Breast epithelium (tissue), 4 donors: ENCODE measurements at regions not wholly inside any gene's neighbourhood (a gene's known extent, or its start where the extent isn't known, plus 50 kb on each side); places are given as distances from the start of the nearest gene placed in this dataset.

Experiments
- DNase-seq, 2 donors: peaks; one replicate each; pipeline ENCODE4 v3.0.0-alpha.2; 2019; ENCODE audit warnings: low spot score in 2 of 2
- H3K27ac ChIP-seq, 2 donors: fragments of 200-600 bp; sonication (generic) in 1 of 2; one replicate each; pipeline ENCODE4 v1.5.1; 2016 to 2019; ENCODE audit warnings: mild to moderate bottlenecking in 1 of 2
- H3K27me3 ChIP-seq, 2 donors: fragments of 200-600 bp; sonication (generic) in 1 of 2; one replicate each; pipeline versions ENCODE4 v1.5.1 to v1.6.0; 2017 to 2019; ENCODE audit warnings: control low read depth in 1 of 2, mild to moderate bottlenecking in 1 of 2
- H3K36me3 ChIP-seq: fragments of 200-600 bp; one replicate; pipeline ENCODE4 v1.5.1; 2019
- H3K4me1 ChIP-seq, 2 donors: fragments of 200-600 bp; sonication (generic); one replicate each; pipeline ENCODE4 v1.5.1; 2016 to 2019; ENCODE audit warnings: control low read depth in 1 of 2
- H3K4me3 ChIP-seq, 3 donors: fragments of 200-600 bp; sonication (generic); 1 replicate in 2 of 3; 2 replicates in 1 of 3; pipeline ENCODE4 v1.5.1; 2016 to 2019; ENCODE audit warnings: mild to moderate bottlenecking in 3 of 3, moderate library complexity in 2 of 3
- H3K9me3 ChIP-seq, 2 donors: fragments of 200-600 bp; sonication (generic) in 1 of 2; one replicate each; pipeline ENCODE4 v1.5.1; 2016 to 2019; ENCODE audit warnings: control low read depth in 1 of 2
- CTCF ChIP-seq, 3 donors: fragments of 450-650 bp; IDR thresholded peaks; one replicate each; pipeline ENCODE4 v1.5.1; 2016 to 2017; ENCODE audit warnings: antibody characterized with exemption in 3 of 3, mild to moderate bottlenecking in 3 of 3, moderate library complexity in 3 of 3
- POLR2A ChIP-seq: fragments of 450-650 bp; IDR thresholded peaks from one replicate; pipeline ENCODE4 v1.6.1; 2016; ENCODE audit warnings: antibody characterized with exemption, mild to moderate bottlenecking, moderate library complexity
- POLR2AphosphoS5 ChIP-seq, 3 donors: sonication (generic); formaldehyde crosslinking; IDR thresholded peaks; one replicate each; pipeline ENCODE4 v1.6.1; 2017; ENCODE audit warnings: antibody characterized with exemption in 3 of 3
- intact Hi-C: fragments of 100-400 bp; cut with DNase I; formaldehyde crosslinking; loops from one replicate; pipeline ENCODE4 v1.15.1; 2023; ENCODE audit warnings: low total_unique reads

GRCh38 chr10:118842843-118843624 lies 88.3 kb upstream of the CACUL1 start:
- TF ChIP-seq POLR2A (no peak), CTCF (IDR thresholded peaks at IDR 0.05) (no peak), POLR2AphosphoS5 (IDR thresholded peaks at IDR 0.05) (no peak)
- no peaks in the 10 kb centered on the region for H3K27me3 ChIP-seq
- intact Hi-C loops: no loop called here
- no peaks in the 10 kb centered on the region for H3K4me1 ChIP-seq
- H3K36me3 ChIP-seq: no peaks in the 10 kb centered on the region
- H3K4me3 ChIP-seq: no peak overlapping the region
- no peak overlapping the region for H3K27ac ChIP-seq
- no peak for DNase-seq
- no peaks in the 10 kb centered on the region for H3K9me3 ChIP-seq

GRCh38 chr10:118843647-118844265 lies 89.0 kb upstream of the CACUL1 start:
- intact Hi-C loops: no loop called here
- no peak for DNase-seq
- H3K4me1 ChIP-seq: no peaks in the 10 kb centered on the region
- H3K27me3 ChIP-seq: no peaks in the 10 kb centered on the region
- no peak overlapping the region for H3K27ac ChIP-seq
- TF ChIP-seq POLR2A: no peak
- no peak for TF ChIP-seq CTCF (IDR thresholded peaks at IDR 0.05)
- no peaks in the 10 kb centered on the region for H3K36me3 ChIP-seq
- H3K4me3 ChIP-seq: no peak overlapping the region
- no peaks in the 10 kb centered on the region for H3K9me3 ChIP-seq

GRCh38 chr10:118844731-118845521 lies 90.2 kb upstream of the CACUL1 start:
- H3K27me3 ChIP-seq: no peaks in the 10 kb centered on the region
- no peak overlapping the region for H3K4me3 ChIP-seq
- no peaks in the 10 kb centered on the region for H3K9me3 ChIP-seq
- H3K27ac ChIP-seq: no peak overlapping the region
- no peak for DNase-seq
- TF ChIP-seq POLR2A: no peak
- no peak for TF ChIP-seq CTCF (IDR thresholded peaks at IDR 0.05)
- no peak for TF ChIP-seq POLR2AphosphoS5 (IDR thresholded peaks at IDR 0.05)
- H3K4me1 ChIP-seq: no peaks in the 10 kb centered on the region
- intact Hi-C loops: no loop called here
- H3K36me3 ChIP-seq: no peaks in the 10 kb centered on the region

- Histone ChIP-seq H3K4me1 (no peaks in the 10 kb centered on the region), H3K36me3 (no peaks in the 10 kb centered on the region), H3K27me3 (no peaks in the 10 kb centered on the region), H3K4me3 (no peak overlapping the region), H3K9me3 (no peaks in the 10 kb centered on the region), H3K27ac (no peak overlapping the region)
- DNase-seq: no peak
- intact Hi-C loops: no loop called here
- TF ChIP-seq CTCF (IDR thresholded peaks at IDR 0.05) (no peak), POLR2AphosphoS5 (IDR thresholded peaks at IDR 0.05) (no peak)
Observed at GRCh38 chr10:118845776-118846175, 91.0 kb upstream of the CACUL1 start.
